CD4-positive, alpha-beta T cell treated with Interleukin-6 for 4 hours (primary cell): ENCODE measurements at regions not wholly inside any gene's neighbourhood (a gene's known extent, or its start where the extent isn't known, plus 50 kb on each side); places are given as distances from the start of the nearest gene placed in this dataset.

Experiments
- DNase-seq: peaks from one replicate; pipeline ENCODE4 v3.0.0-alpha.2; 2020; ENCODE audit warnings: mixed read lengths

DNA sequence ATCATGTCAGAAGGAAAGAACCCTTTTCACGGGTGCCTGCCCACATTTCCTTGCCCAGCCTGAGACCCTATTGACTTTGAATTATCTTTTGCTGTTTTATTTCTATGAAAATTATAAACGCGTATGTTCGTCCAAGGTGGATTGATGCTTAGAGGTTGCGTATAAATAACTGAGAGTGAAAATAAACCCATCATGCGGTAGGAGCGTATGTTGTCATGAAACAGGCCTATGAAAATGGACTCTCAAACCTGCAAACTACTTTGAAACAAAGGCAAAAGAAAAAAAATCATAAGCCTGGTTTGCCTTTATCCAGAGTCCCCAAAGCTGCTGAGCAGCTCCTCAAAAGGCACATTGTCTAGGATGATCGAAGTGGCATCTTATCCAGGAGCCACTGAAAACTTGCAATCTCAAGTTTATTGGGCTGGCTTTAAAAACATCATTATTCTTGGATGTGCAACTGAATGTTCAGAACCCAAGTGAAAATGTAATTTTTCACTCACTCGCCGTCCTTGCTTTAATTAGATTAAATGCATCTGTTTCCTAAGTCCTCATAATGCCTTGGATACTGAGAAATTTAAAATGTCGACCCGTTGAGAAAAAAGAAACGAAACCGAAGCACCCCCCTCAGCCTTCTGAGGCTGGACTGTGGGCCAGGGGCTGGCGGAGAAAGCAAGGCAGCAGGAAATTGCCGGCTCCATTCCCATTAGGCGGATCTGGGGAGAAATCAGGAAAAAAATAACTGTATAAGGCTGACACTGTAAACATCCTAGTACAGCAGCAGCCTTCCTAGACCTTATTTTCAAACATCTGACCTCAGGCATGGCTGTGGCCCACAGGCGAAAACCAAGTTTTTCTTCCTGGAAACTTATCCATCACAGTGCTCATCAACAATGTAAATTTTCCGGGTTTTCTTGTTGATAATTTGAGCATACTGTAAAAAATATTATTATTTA, 82.9 kb upstream of the PPARA start:
- DNase-seq = no peak

GRCh38 chr22:46068181-46068592, 82.1 kb upstream of the PPARA start:
- DNase-seq = no peak

GRCh38 chr22:46068593-46069491, 81.5 kb upstream of the PPARA start:
- no peak for DNase-seq

DNA sequence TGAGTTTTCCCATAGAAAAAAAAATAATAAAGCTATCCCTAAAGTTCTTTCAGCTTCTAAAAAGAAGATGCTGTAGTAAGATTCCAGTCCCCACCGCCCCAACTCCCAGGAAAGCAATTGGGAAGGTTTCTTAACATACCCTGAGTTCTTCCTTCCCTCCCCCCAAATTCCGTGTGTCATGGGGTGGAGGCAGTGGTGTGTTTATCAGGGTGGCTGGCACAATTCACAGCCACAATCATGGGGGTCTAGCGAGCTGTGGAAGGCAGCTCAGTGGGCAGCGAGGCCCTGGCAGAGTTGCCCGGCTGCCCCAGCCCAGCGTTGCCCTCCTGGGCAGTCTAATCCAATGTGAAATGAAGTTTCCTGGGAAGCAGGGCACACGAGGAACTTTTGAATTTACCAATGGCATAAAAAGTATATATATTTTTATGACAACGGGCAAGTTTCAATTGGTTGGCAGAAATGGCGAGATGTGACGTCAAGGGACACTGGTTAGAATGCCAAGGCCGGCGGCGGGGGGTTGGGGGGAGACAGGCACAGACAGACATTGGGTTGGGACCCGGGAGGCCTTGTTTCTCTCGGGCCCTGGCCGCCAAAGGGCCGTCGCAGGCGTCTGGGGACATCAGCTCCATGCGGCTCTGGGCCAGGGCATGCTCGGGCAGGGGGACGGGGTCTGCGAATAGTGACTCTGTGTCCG, 80.7 kb upstream of the PPARA start:
- DNase-seq = peak; percentile 28

- peak; percentile 26 for DNase-seq
Observed at GRCh38 chr22:46070215-46070802, 80.0 kb upstream of the PPARA start.

DNA sequence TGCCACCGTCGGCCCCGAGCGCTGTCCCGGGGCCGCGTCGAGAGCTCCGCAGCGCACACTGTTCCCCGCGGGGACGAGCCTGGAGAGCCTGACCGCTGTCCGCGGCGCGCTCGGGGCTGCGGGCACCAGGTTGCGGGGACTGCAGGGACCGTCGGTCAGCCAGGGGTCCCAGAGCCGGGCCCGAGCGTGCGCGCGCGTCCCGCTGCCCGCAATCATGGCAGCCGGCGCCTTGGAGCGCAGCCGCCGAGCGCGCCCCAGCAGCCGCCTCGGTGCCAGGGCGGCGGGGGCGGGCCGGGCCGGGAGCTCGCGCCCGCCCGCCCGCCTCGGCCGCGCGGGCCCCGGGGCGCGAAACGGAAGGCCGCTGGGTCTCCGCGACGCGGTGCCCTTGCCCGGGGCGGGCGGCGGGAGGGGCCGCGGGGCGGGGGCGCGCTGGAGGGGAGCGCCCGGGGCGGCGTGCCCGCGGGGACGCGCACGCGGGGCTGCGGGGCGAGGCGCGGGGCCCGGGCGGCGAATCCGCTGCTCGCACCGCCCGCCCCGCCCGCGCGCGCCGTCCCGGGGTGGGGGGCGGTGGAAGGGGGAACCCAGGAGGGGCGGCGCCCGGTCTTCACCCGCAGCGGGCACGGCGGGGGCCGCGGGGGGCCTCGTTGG, 79.4 kb upstream of the PPARA start:
- DNase-seq = peak; percentile 66

GRCh38 chr22:46071451-46072109, 78.7 kb upstream of the PPARA start:
- DNase-seq = peak; percentile 74

DNA sequence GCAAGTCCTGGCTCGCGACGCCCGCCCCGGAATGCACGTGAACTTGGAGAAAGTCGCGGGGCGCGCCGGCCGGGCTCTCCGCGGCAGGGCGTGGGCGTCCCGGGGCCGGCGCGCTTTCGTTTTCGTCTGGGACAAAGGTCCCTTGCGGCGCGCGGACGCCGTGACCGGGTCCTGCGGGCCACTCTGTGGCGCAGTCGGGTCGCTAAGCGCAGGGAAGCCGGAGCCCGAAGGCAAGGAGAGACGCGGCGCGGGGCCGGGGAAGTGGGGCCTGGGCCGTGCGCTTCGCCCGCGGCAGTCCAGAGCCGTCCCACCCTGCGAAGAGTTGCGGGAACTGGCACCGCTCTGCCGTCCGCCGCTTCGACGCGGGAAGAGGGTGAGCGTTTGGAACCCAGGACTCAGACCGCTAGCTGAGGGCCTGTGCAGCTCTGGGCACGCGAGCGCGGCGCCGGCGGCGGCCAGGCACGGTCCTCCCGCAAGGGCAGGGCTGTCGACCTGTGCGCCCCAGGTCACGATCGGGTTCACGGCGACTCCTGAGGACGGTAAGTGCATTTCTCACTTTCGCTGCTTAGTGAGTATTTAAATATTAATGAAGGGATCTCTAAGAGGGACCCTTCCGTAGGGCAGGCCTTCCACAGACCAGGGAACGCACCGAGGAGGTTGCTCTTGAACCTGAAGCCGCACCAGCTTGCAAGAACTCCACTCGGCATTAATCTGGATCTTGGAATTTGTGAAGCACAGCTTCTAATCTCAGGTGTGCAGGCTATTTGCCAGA, 78.0 kb upstream of the PPARA start:
- DNase-seq = peak; percentile 45

DNA sequence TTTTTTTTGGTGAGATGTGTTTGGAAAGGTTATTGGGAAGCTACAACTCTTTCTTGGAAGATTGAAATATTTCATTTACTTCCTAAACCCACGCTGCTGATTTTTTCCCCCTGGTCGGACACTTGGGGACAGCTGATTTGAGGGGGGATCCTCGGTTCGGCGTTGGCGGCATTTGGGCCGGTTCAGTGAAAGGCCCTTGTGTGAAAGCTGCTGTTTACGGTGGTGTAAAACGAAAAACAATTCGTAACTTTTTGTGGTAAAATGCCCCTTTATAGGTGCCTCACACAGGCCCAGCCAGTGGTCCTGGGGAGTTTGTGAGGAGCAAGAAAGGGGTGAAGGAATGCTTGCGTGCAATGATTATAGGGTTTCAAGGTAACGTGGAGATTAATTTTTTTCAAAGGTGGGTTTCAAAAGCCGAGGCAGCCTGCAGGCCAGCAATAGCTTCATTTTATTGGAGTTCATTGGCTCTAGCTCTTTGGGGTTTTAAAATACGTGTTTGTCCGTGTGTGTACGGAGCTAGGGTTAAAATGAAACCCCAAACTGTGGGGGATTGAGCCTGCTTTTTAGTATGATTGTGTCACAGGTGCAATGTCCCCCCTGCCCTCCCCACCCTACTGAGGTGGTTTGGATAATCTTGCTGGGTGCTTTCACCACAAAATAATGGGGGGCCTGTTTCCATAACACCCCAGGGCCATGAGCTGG, 77.2 kb upstream of the PPARA start:
- no peak for DNase-seq

GRCh38 chr22:46073683-46074504, 76.4 kb upstream of the PPARA start:
- no peak for DNase-seq

- DNase-seq = no peak
Observed at GRCh38 chr22:46074771-46075551, 75.4 kb upstream of the PPARA start.

- DNase-seq = no peak
Observed at GRCh38 chr22:46075764-46076531, 74.4 kb upstream of the PPARA start.

GRCh38 chr22:46076651-46077339, 73.5 kb upstream of the PPARA start:
- DNase-seq = no peak

DNA sequence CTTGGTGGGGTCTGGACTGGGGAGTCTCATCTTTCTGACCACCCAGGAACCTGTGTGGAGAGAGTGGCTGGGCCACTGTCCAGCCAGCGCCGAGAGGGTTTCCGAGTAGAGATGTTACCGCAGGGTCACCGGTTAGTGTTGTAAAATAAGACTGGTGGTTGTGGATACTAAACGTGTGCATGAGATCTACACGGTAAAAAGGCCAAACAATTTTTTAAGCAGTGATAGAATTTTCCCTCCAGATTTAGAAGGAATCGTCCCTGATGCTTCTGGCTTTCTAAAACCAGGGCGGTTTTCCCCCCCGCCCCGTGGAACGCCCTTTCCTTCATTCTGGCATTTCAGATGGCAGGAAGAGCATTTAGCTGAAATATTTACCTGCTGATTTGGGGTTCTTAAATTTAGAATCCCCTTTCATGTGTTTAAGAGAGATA, 72.6 kb upstream of the PPARA start:
- no peak for DNase-seq

- no peak for DNase-seq
Observed at GRCh38 chr22:46078241-46079092, 71.9 kb upstream of the PPARA start.
